HepG2 (cell line): ENCODE measurements at regions not wholly inside any gene's neighbourhood (a gene's known extent, or its start where the extent isn't known, plus 50 kb on each side); places are given as distances from the start of the nearest gene placed in this dataset.

ENCODE experiments used
- CREM ChIP-seq, 2 experiments: sonication (generic) in 1 of 2; formaldehyde crosslinking in 1 of 2; IDR thresholded peaks; 2 replicates each; pipeline versions ENCODE4 v1.4.0 to v1.6.1; 2016 to 2020; ENCODE audit warnings: antibody characterized with exemption in 1 of 2, mild to moderate bottlenecking in 1 of 2, missing genetic modification reagents in 1 of 2
- CTCF ChIP-seq: sonication (generic); formaldehyde crosslinking; IDR thresholded peaks from 2 replicates; pipeline ENCODE4 v1.5.0; 2020; ENCODE audit warnings: mild to moderate bottlenecking, missing genetic modification reagents, moderate library complexity
- FOXA1 ChIP-seq, 2 experiments: fragments of 450-650 bp in 1 of 2; sonication (generic) in 1 of 2; formaldehyde crosslinking in 1 of 2; IDR thresholded peaks; 2 replicates each; pipeline versions ENCODE4 v1.4.0 to v1.6.1; 2016 to 2020; ENCODE audit warnings: missing genetic modification reagents in 1 of 2
- MAFF ChIP-seq: IDR thresholded peaks from 2 replicates; pipeline ENCODE4 v1.6.1; 2011; ENCODE audit warnings: low read depth, low read length, improper control_type of control experiment
- POLR2AphosphoS5 ChIP-seq: IDR thresholded peaks from 2 replicates; pipeline ENCODE4 v1.6.1; 2012; ENCODE audit warnings: low read depth, low read length
- RAD51 ChIP-seq: fragments of 450-650 bp; IDR thresholded peaks from 2 replicates; pipeline ENCODE4 v1.6.1; 2016; ENCODE audit warnings: borderline replicate concordance
- RFX5 ChIP-seq: IDR thresholded peaks from 2 replicates; pipeline ENCODE4 v1.6.1; 2011; ENCODE audit warnings: low read depth, low read length, improper control_type of control experiment
- SIX4 ChIP-seq: sonication (generic); formaldehyde crosslinking; IDR thresholded peaks from 2 replicates; pipeline ENCODE4 v1.4.0; 2020; ENCODE audit warnings: missing genetic modification reagents
- SMAD3 ChIP-seq: sonication (generic); formaldehyde crosslinking; IDR thresholded peaks from 2 replicates; pipeline ENCODE4 v1.4.0; 2020; ENCODE audit warnings: missing genetic modification reagents
- STAT5B ChIP-seq: sonication (generic); formaldehyde crosslinking; IDR thresholded peaks from 2 replicates; pipeline ENCODE4 v1.4.0; 2020; ENCODE audit warnings: missing genetic modification reagents
- TAF1 ChIP-seq: sonication (generic); formaldehyde crosslinking; IDR thresholded peaks from 2 replicates; pipeline ENCODE4 v1.4.0; 2020; ENCODE audit warnings: missing genetic modification reagents
- ZNF3 ChIP-seq: IDR thresholded peaks from 2 replicates; pipeline ENCODE4 v1.7.0; 2017; ENCODE audit warnings: inconsistent platforms

GRCh38 chr7:138254444-138254843, 178.2 kb downstream of the AKR1D1 start:
- no peak for TF ChIP-seq RFX5
- no peak for TF ChIP-seq POLR2AphosphoS5
- no peak for TF ChIP-seq SIX4
- TF ChIP-seq RAD51, result no peak
- no peak for TF ChIP-seq SMAD3 (CRISPR knock-in tag)
- TF ChIP-seq ZNF3 (CRISPR knock-in tag), result no peak
- no peak for TF ChIP-seq FOXA1 (IDR thresholded peaks at IDR 0.05)
- TF ChIP-seq FOXA1 (CRISPR knock-in tag; IDR thresholded peaks at IDR 0.05), result no peak
- TF ChIP-seq MAFF, result no peak
- TF ChIP-seq CTCF (CRISPR knock-in tag), result no peak
- TF ChIP-seq TAF1 (CRISPR knock-in tag), result no peak
- TF ChIP-seq CREM (IDR thresholded peaks at IDR 0.05), result no peak
- no peak for TF ChIP-seq CREM (CRISPR knock-in tag; IDR thresholded peaks at IDR 0.05)
- no peak for TF ChIP-seq STAT5B (CRISPR knock-in tag)
